T47D (cell line): ENCODE measurements at regions not wholly inside any gene's neighbourhood (a gene's known extent, or its start where the extent isn't known, plus 50 kb on each side); places are given as distances from the start of the nearest gene placed in this dataset.

Experiments used
- DNase-seq, 2 experiments: peaks; one replicate each; pipeline versions ENCODE4 v3.0.0 to v3.0.0-alpha.2; 2011 to 2012; ENCODE audit warnings: low read depth in 1 of 2, low spot score in 1 of 2
- JUND ChIP-seq: IDR thresholded peaks from 2 replicates; pipeline ENCODE4 v1.6.1; 2012; ENCODE audit warnings: low read depth
- in situ Hi-C: cut with HindIII; loops from 2 replicates; pipeline ENCODE4 v1.10.0; 2016; ENCODE audit warnings: low sequenced_read_pairs, low pct_unique_long_range_greater_than_20kb

DNA sequence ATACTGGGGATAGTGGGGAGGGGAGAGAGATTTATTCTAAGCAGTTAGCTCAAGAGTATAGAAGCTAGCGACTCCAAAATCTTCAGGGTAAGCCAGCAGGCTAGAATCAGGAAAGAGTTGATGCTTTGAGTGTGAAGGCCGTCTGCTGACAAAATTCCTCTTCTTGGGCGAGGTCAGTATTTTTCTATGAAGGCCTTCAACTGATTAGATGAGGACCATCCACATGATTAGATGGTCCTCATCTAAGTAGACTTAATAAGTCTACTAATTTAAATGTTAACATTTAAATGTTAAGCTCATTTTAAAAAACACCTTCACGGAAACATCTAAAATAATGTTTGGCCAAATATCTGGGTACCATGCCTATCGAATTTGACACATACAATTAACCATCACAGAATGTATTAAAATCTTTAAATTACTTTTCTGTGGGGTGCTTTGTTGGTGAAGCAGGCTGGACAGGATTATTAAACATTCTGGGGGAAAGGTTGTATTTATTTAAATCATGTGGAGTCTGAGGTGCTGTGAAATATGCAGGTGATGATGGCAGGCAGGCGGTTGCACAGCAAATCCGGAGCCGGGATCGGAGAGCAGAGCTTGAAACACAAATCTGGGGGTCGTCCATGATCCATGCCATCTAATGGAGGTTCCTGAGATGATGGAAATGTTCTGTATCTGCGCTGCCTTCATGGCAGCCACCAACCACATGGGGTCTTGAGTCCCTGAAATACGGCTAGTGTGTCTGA lies 49.8 kb upstream of the ADORA2B start:
- in situ Hi-C loops, result no loop called here
- DNase-seq, result no peak
- no peak for TF ChIP-seq JUND
